ENCODE measurements at regions not wholly inside any gene's neighbourhood (a gene's known extent, or its start where the extent isn't known, plus 50 kb on each side); places are given as distances from the start of the nearest gene placed in this dataset.

- Histone ChIP-seq H3K4me2 (ENCODE audit: insufficient read depth, low read length) (no peak overlapping the region), H3K9ac (replicated peaks; ENCODE audit: extremely low read depth, insufficient read depth, low read length) (no peak overlapping the region), H3K27ac (ENCODE audit: insufficient read depth, low read depth, low read length) (no peak overlapping the region), H4K20me1 (replicated peaks; ENCODE audit: control insufficient read depth, extremely low read depth, insufficient read depth, low read length) (no peaks in the 10 kb centered on the region), H3K4me3 (replicated peaks in 1 of 3; ENCODE audit: insufficient read depth in 1 of 3, low read depth in 1 of 3, low read length in 3 of 3) (no peak overlapping the region), H3K4me1 (ENCODE audit: control insufficient read depth, extremely low read depth, insufficient read depth, low read length) (no peaks in the 10 kb centered on the region), H2AFZ (ENCODE audit: low read depth, low read length) (no peak overlapping the region), H3K79me2 (ENCODE audit: control insufficient read depth, insufficient read depth, low read length) (no peaks in the 10 kb centered on the region), H3K9me1 (replicated peaks; ENCODE audit: control insufficient read depth, extremely low read depth, insufficient read depth, low read length) (no peaks in the 10 kb centered on the region), H3K9me3 (replicated peaks; ENCODE audit: control insufficient read depth, insufficient read depth, low read length) (no peaks in the 10 kb centered on the region), H3K27me3 (ENCODE audit: control insufficient read depth in 2 of 2, insufficient read depth in 2 of 2, low read length in 2 of 2) (no peaks in the 10 kb centered on the region), H3K36me3 (ENCODE audit: control insufficient read depth in 2 of 2, extremely low read depth in 1 of 2, insufficient read depth in 2 of 2, low read length in 2 of 2) (no peaks in the 10 kb centered on the region)
- no peak for FAIRE-seq
- DNase-seq (ENCODE audit: low read depth, low spot score): no peak
- intact Hi-C loops (cut with micrococcal nuclease) (no loop called here), dilution Hi-C loops (cut with MboI; ENCODE audit: extremely low pct_ligation_motif_present, low sequenced_read_pairs) (no loop called here)
- POLR2A ChIA-PET: no interaction called here
- CTCF ChIA-PET: no interaction called here
- BruUV-seq (replicated peaks): no TSS peak
- TF ChIP-seq POLR2A (IDR thresholded peaks at IDR 0.05; ENCODE audit: low read depth, low read length): no peak
- TF ChIP-seq GATA2 (IDR thresholded peaks at IDR 0.05; ENCODE audit: insufficient read depth, insufficient read length, low read depth, low read length): no peak
- TF ChIP-seq, protein P1, sequence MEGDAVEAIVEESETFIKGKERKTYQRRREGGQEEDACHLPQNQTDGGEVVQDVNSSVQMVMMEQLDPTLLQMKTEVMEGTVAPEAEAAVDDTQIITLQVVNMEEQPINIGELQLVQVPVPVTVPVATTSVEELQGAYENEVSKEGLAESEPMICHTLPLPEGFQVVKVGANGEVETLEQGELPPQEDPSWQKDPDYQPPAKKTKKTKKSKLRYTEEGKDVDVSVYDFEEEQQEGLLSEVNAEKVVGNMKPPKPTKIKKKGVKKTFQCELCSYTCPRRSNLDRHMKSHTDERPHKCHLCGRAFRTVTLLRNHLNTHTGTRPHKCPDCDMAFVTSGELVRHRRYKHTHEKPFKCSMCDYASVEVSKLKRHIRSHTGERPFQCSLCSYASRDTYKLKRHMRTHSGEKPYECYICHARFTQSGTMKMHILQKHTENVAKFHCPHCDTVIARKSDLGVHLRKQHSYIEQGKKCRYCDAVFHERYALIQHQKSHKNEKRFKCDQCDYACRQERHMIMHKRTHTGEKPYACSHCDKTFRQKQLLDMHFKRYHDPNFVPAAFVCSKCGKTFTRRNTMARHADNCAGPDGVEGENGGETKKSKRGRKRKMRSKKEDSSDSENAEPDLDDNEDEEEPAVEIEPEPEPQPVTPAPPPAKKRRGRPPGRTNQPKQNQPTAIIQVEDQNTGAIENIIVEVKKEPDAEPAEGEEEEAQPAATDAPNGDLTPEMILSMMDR (IDR thresholded peaks at IDR 0.05; ENCODE audit: extremely low read depth in 1 of 2, insufficient read depth in 1 of 2, low read depth in 1 of 2, low read length in 2 of 2): no peak
- no peak for TF ChIP-seq MYC (IDR thresholded peaks at IDR 0.05; ENCODE audit: low read depth, low read length)
- TF ChIP-seq POLR2AphosphoS5 (IDR thresholded peaks at IDR 0.05; ENCODE audit: insufficient read depth, low read depth, low read length): no peak
- no peak for TF ChIP-seq EZH2 (IDR thresholded peaks at IDR 0.05; ENCODE audit: borderline replicate concordance, low read depth, low read length, severe bottlenecking)
- TF ChIP-seq, protein P2, sequence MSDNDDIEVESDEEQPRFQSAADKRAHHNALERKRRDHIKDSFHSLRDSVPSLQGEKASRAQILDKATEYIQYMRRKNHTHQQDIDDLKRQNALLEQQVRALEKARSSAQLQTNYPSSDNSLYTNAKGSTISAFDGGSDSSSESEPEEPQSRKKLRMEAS (IDR thresholded peaks at IDR 0.05; ENCODE audit: insufficient read depth, insufficient read length): no peak
- TF ChIP-seq FOS (IDR thresholded peaks at IDR 0.05; ENCODE audit: borderline replicate concordance, insufficient read depth, low read length): no peak
Observed at GRCh38 chr11:45530111-45530510, 135.3 kb downstream of the CHST1 start.

Data from endothelial cell of umbilical vein (primary cell).